DND-41 (cell line): ENCODE measurements at regions not wholly inside any gene's neighbourhood (a gene's known extent, or its start where the extent isn't known, plus 50 kb on each side); places are given as distances from the start of the nearest gene placed in this dataset.

ENCODE experiments used
- CTCF ChIP-seq: IDR thresholded peaks from 2 replicates; pipeline ENCODE4 v1.5.1; 2012; ENCODE audit warnings: borderline replicate concordance, low read length, moderate library complexity, mild to moderate bottlenecking; ENCODE audit not compliant: poor library complexity, severe bottlenecking; ENCODE audit errors: extremely low read depth
- EZH2 ChIP-seq: IDR thresholded peaks from 3 replicates; pipeline ENCODE4 v1.6.1; 2012; ENCODE audit warnings: borderline replicate concordance, low read depth, mild to moderate bottlenecking, moderate library complexity, low read length, inconsistent platforms; ENCODE audit not compliant: severe bottlenecking

- TF ChIP-seq CTCF (no peak), EZH2 (no peak)
Observed at GRCh38 chr16:66271074-66272060, 95.1 kb upstream of the CDH5 start.
